ENCODE measurements at regions not wholly inside any gene's neighbourhood (a gene's known extent, or its start where the extent isn't known, plus 50 kb on each side); places are given as distances from the start of the nearest gene placed in this dataset.
"Not testable (repeated sequence)": the region's sequence is repeated elsewhere in the genome, so short reads cannot be mapped to it uniquely, and the experiment has no call there.

- DNase-seq (ENCODE audit: low spot score): no peak
Measured at GRCh38 chr12:34304546-34304945, 282.2 kb downstream of the ALG10 start.

GRCh38 chr12:34305176-34305575, 282.9 kb downstream of the ALG10 start:
- DNase-seq (ENCODE audit: low spot score): no peak

- DNase-seq (ENCODE audit: low spot score): no peak
Measured at GRCh38 chr12:34306133-34306830, 284.0 kb downstream of the ALG10 start.

GRCh38 chr12:34309806-34310804, 287.8 kb downstream of the ALG10 start:
- DNase-seq (ENCODE audit: low spot score): not testable (repeated sequence)

- DNase-seq (ENCODE audit: low spot score): no peak
Measured at GRCh38 chr12:34311337-34311736, 289.0 kb downstream of the ALG10 start.

- no peak for DNase-seq (ENCODE audit: low spot score)
Measured at GRCh38 chr12:34327671-34328070, 305.4 kb downstream of the ALG10 start.

- DNase-seq (ENCODE audit: low spot score): no peak
Measured at GRCh38 chr12:34333337-34333736, 311.0 kb downstream of the ALG10 start.

- no peak for DNase-seq (ENCODE audit: low spot score)
Measured at GRCh38 chr12:34334538-34334937, 312.2 kb downstream of the ALG10 start.

- DNase-seq (ENCODE audit: low spot score): no peak
Measured at GRCh38 chr12:34334953-34335743, 312.9 kb downstream of the ALG10 start.

- no peak for DNase-seq (ENCODE audit: low spot score)
Measured at GRCh38 chr12:34335819-34336262, 313.5 kb downstream of the ALG10 start.

GRCh38 chr12:34336619-34337465, 314.5 kb downstream of the ALG10 start:
- DNase-seq (ENCODE audit: low spot score): no peak

GRCh38 chr12:34338751-34339150, 316.5 kb downstream of the ALG10 start:
- DNase-seq (ENCODE audit: low spot score): no peak

- no peak for DNase-seq (ENCODE audit: low spot score)
Measured at GRCh38 chr12:34339922-34340321, 317.6 kb downstream of the ALG10 start.

- DNase-seq (ENCODE audit: low spot score): no peak
Measured at GRCh38 chr12:34340534-34341361, 318.5 kb downstream of the ALG10 start.

GRCh38 chr12:34341362-34341733, 319.1 kb downstream of the ALG10 start:
- no peak for DNase-seq (ENCODE audit: low spot score)

- DNase-seq (ENCODE audit: low spot score): no peak
Measured at GRCh38 chr12:34342048-34342447, 319.8 kb downstream of the ALG10 start.

GRCh38 chr12:34343345-34343744, 321.0 kb downstream of the ALG10 start:
- no peak for DNase-seq (ENCODE audit: low spot score)

GRCh38 chr12:34343766-34344165, 321.5 kb downstream of the ALG10 start:
- DNase-seq (ENCODE audit: low spot score): no peak

- DNase-seq (ENCODE audit: low spot score): no peak
Measured at GRCh38 chr12:34344851-34345522, 322.7 kb downstream of the ALG10 start.

GRCh38 chr12:34345801-34346200, 323.5 kb downstream of the ALG10 start:
- DNase-seq (ENCODE audit: low spot score): peak; percentile 9

All from RKO (cell line).